Loucy (cell line): ENCODE measurements at regions not wholly inside any gene's neighbourhood (a gene's known extent, or its start where the extent isn't known, plus 50 kb on each side); places are given as distances from the start of the nearest gene placed in this dataset.
"Not testable (repeated sequence)": the region's sequence is repeated elsewhere in the genome, so short reads cannot be mapped to it uniquely, and the experiment has no call there.

ENCODE experiments used
- EZH2phosphoT487 ChIP-seq: fragments of 200-600 bp; IDR thresholded peaks from 2 replicates; pipeline ENCODE4 v1.6.1; 2018; ENCODE audit warnings: antibody characterized with exemption, mild to moderate bottlenecking, moderate library complexity, borderline replicate concordance
- TF ChIP-seq, protein P1 (sequence below): fragments of 200-600 bp; sonication (generic); conservative IDR thresholded peaks from 2 replicates; pipeline ENCODE4 v1.5.1; 2014; ENCODE audit warnings: mild to moderate bottlenecking, antibody characterized with exemption, low read length

DNA sequence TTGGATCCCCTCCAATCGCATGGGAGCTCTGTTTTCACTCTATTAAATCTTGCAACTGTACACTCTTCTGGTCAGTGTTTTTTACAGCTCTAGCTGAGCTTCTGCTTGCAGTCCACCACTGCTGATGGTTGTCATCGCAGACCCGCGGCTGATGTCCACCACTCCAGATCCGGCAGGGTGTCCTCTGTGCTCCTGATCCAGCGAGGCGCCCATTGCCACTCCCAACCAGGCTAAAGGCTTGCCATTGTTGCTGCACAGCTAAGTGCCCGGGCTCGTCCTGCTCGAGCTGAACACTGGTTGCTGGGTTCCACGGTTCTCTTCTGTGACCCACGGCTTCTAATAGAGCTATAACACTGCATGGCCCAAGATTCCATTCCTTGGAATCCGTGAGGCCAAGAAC lies 70.7 kb upstream of the NCAM2 start:
- not testable (repeated sequence) for TF ChIP-seq EZH2phosphoT487
- TF ChIP-seq, protein P1, sequence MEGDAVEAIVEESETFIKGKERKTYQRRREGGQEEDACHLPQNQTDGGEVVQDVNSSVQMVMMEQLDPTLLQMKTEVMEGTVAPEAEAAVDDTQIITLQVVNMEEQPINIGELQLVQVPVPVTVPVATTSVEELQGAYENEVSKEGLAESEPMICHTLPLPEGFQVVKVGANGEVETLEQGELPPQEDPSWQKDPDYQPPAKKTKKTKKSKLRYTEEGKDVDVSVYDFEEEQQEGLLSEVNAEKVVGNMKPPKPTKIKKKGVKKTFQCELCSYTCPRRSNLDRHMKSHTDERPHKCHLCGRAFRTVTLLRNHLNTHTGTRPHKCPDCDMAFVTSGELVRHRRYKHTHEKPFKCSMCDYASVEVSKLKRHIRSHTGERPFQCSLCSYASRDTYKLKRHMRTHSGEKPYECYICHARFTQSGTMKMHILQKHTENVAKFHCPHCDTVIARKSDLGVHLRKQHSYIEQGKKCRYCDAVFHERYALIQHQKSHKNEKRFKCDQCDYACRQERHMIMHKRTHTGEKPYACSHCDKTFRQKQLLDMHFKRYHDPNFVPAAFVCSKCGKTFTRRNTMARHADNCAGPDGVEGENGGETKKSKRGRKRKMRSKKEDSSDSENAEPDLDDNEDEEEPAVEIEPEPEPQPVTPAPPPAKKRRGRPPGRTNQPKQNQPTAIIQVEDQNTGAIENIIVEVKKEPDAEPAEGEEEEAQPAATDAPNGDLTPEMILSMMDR: not testable (repeated sequence)
